Nephron (organoid): ENCODE measurements at regions not wholly inside any gene's neighbourhood (a gene's known extent, or its start where the extent isn't known, plus 50 kb on each side); places are given as distances from the start of the nearest gene placed in this dataset.
"Not testable (repeated sequence)": the region's sequence is repeated elsewhere in the genome, so short reads cannot be mapped to it uniquely, and the experiment has no call there.

Experiments used
- H3K27ac Mint-ChIP-seq, 3 experiments: 2 replicates each; pipeline ENCODE4 v1.8.0; 2020; ENCODE audit warnings: mixed read lengths in 3 of 3, mild to moderate bottlenecking in 2 of 3, moderate library complexity in 1 of 3
- H3K27me3 Mint-ChIP-seq: 2 replicates; pipeline ENCODE4 v1.8.0; 2021; ENCODE audit warnings: low read depth, mild to moderate bottlenecking, moderate library complexity, mixed read lengths
- H3K36me3 Mint-ChIP-seq: 2 replicates; pipeline ENCODE4 v1.8.0; 2020; ENCODE audit warnings: low read depth, mixed read lengths
- H3K4me1 Mint-ChIP-seq: 2 replicates; pipeline ENCODE4 v1.8.0; 2020; ENCODE audit warnings: mixed read lengths
- H3K4me3 Mint-ChIP-seq, 3 experiments: 2 replicates each; pipeline ENCODE4 v1.8.0; 2020; ENCODE audit warnings: mild to moderate bottlenecking in 3 of 3, mixed read lengths in 3 of 3, moderate library complexity in 2 of 3
- H3K9me3 Mint-ChIP-seq: 2 replicates; pipeline ENCODE4 v1.8.0; 2020; ENCODE audit warnings: mixed read lengths
- CTCF ChIP-seq, 3 experiments: fragments of 200-600 bp; sonication (generic); IDR thresholded peaks; one replicate each; pipeline ENCODE4 v1.5.0; 2021; ENCODE audit warnings: antibody characterized with exemption in 3 of 3; ENCODE audit not compliant: unreplicated experiment in 3 of 3

GRCh38 chr7:119596651-119597050, 676.3 kb upstream of the KCND2 start:
- Mint-ChIP-seq H3K27me3 (no peaks in the 10 kb centered on the region), H3K36me3 (no peaks in the 10 kb centered on the region), H3K27ac (no peak overlapping the region), H3K4me3 (no peak overlapping the region), H3K4me1 (no peaks in the 10 kb centered on the region), H3K9me3 (no peaks in the 10 kb centered on the region)
- no peak for TF ChIP-seq CTCF (IDR thresholded peaks at IDR 0.05; ENCODE audit: unreplicated experiment in 3 of 3)

- no peaks in the 10 kb centered on the region for H3K4me1 Mint-ChIP-seq
- no peaks in the 10 kb centered on the region for H3K36me3 Mint-ChIP-seq
- H3K9me3 Mint-ChIP-seq: no peaks in the 10 kb centered on the region
- no peak for TF ChIP-seq CTCF (IDR thresholded peaks at IDR 0.05; ENCODE audit: unreplicated experiment in 3 of 3)
- H3K27me3 Mint-ChIP-seq: no peaks in the 10 kb centered on the region
- no peak overlapping the region for H3K4me3 Mint-ChIP-seq
- no peak overlapping the region for H3K27ac Mint-ChIP-seq
These were observed 666.7 kb upstream of the KCND2 start for GRCh38 chr7:119606297-119606696.

GRCh38 chr7:119620769-119621168, 652.2 kb upstream of the KCND2 start:
- Mint-ChIP-seq H3K27ac (no peak overlapping the region), H3K9me3 (no peaks in the 10 kb centered on the region), H3K4me3 (no peak overlapping the region), H3K27me3 (no peaks in the 10 kb centered on the region), H3K4me1 (no peaks in the 10 kb centered on the region), H3K36me3 (no peaks in the 10 kb centered on the region)
- no peak for TF ChIP-seq CTCF (IDR thresholded peaks at IDR 0.05; ENCODE audit: unreplicated experiment in 3 of 3)

- Mint-ChIP-seq H3K36me3 (no peaks in the 10 kb centered on the region), H3K27me3 (no peaks in the 10 kb centered on the region), H3K4me1 (no peaks in the 10 kb centered on the region), H3K4me3 (no peak overlapping the region), H3K9me3 (no peaks in the 10 kb centered on the region), H3K27ac (no peak overlapping the region)
- TF ChIP-seq CTCF (IDR thresholded peaks at IDR 0.05; ENCODE audit: unreplicated experiment in 3 of 3): no peak
These were observed 649.5 kb upstream of the KCND2 start for GRCh38 chr7:119623427-119623826.

- no peak for TF ChIP-seq CTCF (IDR thresholded peaks at IDR 0.05; ENCODE audit: unreplicated experiment in 3 of 3)
- Mint-ChIP-seq H3K27ac (no peak overlapping the region), H3K9me3 (no peaks in the 10 kb centered on the region)
These were observed 642.5 kb upstream of the KCND2 start for GRCh38 chr7:119630406-119630969.

GRCh38 chr7:119633812-119634211, 639.2 kb upstream of the KCND2 start:
- not testable (repeated sequence) for H3K27ac Mint-ChIP-seq, H3K27me3 Mint-ChIP-seq, H3K36me3 Mint-ChIP-seq, H3K4me3 Mint-ChIP-seq, H3K4me1 Mint-ChIP-seq, H3K9me3 Mint-ChIP-seq

More at GRCh38 chr7:119630406-119630969, 642.5 kb upstream of the KCND2 start:
- Mint-ChIP-seq H3K4me3 (no peak overlapping the region), H3K27me3 (no peaks in the 10 kb centered on the region), H3K4me1 (no peaks in the 10 kb centered on the region), H3K36me3 (no peaks in the 10 kb centered on the region)
